Fibroblast of the aortic adventitia (primary cell): ENCODE measurements at regions not wholly inside any gene's neighbourhood (a gene's known extent, or its start where the extent isn't known, plus 50 kb on each side); places are given as distances from the start of the nearest gene placed in this dataset.
A peak's percentile ranks its signal among the peaks of the same experiment; 100 is the strongest.

Source experiments
- DNase-seq: peaks from one replicate; pipeline ENCODE4 v3.0.0-alpha.2; 2010; ENCODE audit warnings: low read depth
- H3K4me3 ChIP-seq: 2 replicates; pipeline ENCODE4 v1.5.1; 2011; ENCODE audit warnings: low read depth, mild to moderate bottlenecking, control low read depth, low read length, moderate library complexity
- TF ChIP-seq, protein P1 (sequence below): IDR thresholded peaks from 2 replicates; pipeline ENCODE4 v1.5.1; 2011; ENCODE audit warnings: mild to moderate bottlenecking, low read length, control low read depth, inconsistent platforms; ENCODE audit not compliant: insufficient read depth

DNA sequence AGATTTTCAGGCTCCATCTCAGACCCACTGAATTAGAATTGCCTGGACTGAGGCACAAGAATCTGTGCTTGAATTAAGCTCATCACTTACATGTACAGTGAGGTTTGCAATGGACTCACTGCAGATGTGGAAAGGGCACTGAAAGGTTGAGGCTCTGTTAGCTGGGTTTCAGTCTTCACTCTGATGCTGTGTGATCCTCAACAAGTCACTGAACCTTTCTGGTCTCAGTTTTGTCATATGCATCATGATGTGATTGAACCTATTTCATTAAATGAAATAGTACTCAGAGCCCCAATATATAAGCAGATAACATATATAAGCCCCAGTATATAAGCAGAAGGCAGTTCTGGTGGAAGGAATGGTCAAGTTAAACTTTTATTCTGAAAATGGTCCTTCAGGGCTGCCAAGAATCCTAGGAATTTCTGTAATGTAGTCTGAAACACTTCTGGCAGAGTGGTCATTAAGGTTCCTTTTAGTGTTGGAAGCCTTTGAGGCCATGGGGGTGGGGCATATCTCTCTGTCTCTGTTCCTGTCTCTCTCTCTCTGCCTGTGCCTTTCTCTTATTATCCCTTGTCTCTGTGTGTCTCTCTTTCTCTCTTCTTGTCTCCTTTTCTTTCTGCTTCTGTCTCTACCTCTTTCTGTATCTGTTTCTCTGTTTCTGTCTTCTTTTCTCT is 110.4 kb downstream of the ADCYAP1 start:
- peak; percentile 87 for DNase-seq
- H3K4me3 ChIP-seq: no peak overlapping the region
- TF ChIP-seq, protein P1, sequence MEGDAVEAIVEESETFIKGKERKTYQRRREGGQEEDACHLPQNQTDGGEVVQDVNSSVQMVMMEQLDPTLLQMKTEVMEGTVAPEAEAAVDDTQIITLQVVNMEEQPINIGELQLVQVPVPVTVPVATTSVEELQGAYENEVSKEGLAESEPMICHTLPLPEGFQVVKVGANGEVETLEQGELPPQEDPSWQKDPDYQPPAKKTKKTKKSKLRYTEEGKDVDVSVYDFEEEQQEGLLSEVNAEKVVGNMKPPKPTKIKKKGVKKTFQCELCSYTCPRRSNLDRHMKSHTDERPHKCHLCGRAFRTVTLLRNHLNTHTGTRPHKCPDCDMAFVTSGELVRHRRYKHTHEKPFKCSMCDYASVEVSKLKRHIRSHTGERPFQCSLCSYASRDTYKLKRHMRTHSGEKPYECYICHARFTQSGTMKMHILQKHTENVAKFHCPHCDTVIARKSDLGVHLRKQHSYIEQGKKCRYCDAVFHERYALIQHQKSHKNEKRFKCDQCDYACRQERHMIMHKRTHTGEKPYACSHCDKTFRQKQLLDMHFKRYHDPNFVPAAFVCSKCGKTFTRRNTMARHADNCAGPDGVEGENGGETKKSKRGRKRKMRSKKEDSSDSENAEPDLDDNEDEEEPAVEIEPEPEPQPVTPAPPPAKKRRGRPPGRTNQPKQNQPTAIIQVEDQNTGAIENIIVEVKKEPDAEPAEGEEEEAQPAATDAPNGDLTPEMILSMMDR: peak; percentile 36

DNA sequence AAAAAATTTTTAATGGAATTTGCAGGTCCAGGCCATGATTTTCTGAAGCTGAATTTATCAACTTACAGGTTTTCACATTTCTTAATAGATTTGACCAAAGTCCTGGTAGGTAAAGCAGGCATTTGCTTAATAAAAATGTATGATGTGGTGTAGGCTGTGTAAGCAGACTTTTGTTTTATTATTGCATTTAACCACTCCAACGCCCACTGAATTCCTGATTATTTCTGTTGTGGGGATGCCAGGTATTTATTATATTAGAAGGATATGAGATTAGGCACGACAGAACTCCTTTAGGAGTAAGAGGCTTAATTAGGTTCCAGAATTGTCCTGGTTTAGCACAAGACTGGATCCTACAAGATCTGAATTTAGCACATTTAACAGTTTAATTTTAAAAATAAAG is 111.1 kb downstream of the ADCYAP1 start:
- H3K4me3 ChIP-seq: no peak overlapping the region
- peak; percentile 51 for DNase-seq
- TF ChIP-seq, protein P1: no peak

DNA sequence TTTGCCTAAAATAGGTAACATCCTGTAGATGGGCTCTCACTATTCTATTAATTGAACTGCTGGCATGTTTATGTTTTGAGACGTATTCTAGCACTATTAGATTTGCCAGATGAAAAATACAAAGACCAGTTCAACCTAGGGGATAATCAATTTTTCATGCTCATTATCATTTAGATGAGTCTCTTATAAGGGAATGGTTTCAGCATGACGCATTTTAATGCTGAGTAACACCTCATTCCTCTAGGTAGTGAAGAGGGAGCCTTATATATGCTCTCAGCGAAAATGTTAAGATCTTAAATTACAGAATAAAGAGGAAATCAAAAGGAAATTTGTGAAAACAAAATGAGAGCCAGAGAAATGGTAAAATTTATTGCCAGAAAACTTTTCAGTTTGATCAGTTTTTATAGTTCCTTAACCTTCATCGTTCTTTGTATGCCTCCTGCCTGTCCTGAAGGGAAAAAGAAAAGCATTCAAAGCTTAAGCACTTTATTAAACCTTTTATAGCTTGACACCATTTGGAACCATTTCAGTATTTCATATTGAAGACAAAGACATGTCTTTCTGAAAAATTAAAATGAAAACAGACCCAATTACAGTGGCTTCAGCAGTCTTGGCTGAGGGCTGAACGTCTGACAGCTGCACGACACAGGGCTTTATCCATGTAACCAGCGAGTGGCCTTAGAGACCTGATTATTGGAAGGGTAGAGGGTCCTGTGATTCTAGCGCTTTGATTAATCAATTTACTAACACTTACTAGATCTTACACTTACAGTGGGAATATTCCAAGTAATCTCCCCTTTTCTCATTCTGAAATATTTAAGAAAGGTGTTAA is 112.8 kb downstream of the ADCYAP1 start:
- no peak overlapping the region for H3K4me3 ChIP-seq
- DNase-seq: no peak
- TF ChIP-seq, protein P1: no peak

DNA sequence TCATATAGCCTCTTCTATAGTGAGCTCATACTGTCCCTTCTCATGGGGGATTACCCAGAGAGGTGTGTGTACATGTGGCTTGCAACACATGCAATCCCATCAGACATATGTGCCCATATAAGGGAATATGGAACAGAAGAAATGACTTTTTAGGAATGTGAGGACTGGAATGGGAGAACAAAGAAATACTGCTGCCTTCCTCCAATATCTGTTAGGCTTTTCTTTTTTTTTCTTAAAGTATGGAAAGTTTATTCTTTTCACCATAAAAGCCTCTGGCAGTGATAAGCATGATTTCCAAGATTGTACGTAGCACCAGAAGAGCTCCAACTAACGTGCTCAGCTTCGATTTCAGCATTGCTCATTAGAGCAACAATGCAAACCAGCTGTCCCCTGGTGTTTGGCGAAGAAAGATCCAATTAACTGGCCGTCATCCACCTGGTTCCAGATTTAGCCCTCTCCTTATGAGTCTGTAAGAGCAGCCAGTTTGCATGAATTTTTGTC is 113.6 kb downstream of the ADCYAP1 start:
- DNase-seq: peak; percentile 78
- H3K4me3 ChIP-seq: no peak overlapping the region
- TF ChIP-seq, protein P1: no peak

DNA sequence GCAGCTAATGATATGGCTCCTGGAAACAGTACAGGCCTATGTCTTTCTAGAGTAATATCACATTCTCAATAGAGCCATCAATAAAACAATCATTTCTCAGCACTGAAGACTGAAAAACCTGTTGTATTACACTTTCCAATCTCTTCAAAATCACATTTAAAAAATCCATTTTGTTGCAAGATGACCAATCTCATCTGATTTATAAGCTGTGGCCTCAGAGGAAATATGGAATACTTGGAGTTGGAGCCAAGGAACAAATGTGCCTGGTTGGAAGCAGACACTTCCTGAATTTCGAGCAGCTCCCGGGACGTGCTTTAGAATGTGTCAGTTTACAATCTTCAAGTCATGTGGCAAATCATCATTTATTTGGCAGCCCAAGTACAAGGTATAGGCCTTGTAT is 114.5 kb downstream of the ADCYAP1 start:
- TF ChIP-seq, protein P1: no peak
- DNase-seq: no peak
- H3K4me3 ChIP-seq: no peak overlapping the region

DNA sequence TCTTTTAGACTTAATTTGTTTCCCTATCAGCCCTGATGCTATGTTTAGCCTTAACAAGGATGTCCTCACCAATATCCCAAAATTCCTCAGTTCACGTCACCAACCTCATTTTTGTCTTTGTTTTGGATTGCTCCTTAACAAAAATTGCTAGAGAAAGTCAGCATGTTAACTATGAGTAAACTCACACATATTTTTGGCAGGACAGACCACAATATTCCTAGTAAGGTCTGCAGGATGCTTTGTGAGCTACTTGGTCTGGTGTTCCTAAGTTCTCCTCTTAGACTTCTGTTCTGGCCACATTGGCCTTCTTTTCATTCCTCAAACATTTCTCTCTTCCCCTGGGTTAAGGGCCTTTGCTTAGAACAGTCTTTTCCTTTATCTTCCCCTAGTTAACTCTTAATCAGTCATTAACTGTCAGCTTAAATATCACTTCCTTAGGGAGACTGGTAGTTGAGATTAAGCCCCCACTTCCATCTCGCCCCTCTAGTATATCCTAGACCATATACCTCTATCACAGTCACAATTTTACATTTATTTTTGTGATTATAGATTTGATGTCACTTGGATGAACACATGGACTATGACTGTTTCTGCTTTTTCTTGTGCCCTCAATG is 116.2 kb downstream of the ADCYAP1 start:
- DNase-seq: no peak
- TF ChIP-seq, protein P1: no peak
- no peak overlapping the region for H3K4me3 ChIP-seq
